HG02840 (cell line): ENCODE measurements at regions not wholly inside any gene's neighbourhood (a gene's known extent, or its start where the extent isn't known, plus 50 kb on each side); places are given as distances from the start of the nearest gene placed in this dataset.
A peak's percentile ranks its signal among the peaks of the same experiment; 100 is the strongest.

Experiments used
- ATAC-seq: cut with Tn5 transposase; IDR thresholded peaks from one replicate; pipeline ENCODE4 v1.9.1; 2021; ENCODE audit warnings: mild to moderate bottlenecking, moderate library complexity, moderate number of reproducible peaks; ENCODE audit not compliant: unreplicated experiment, low FRiP score

- peak; percentile 77 for ATAC-seq
Measured at GRCh38 chr9:91150998-91151717, 210.6 kb downstream of the AUH start.

- ATAC-seq = no peak
Measured at GRCh38 chr9:91151718-91152095, 210.0 kb downstream of the AUH start.

GRCh38 chr9:91154686-91155085, 207.0 kb downstream of the AUH start:
- no peak for ATAC-seq

- no peak for ATAC-seq
Measured at GRCh38 chr9:91155181-91155580, 206.5 kb downstream of the AUH start.

GRCh38 chr9:91155746-91156376, 205.9 kb downstream of the AUH start:
- no peak for ATAC-seq

GRCh38 chr9:91156451-91157234, 205.1 kb downstream of the AUH start:
- ATAC-seq = no peak

- no peak for ATAC-seq
Measured at GRCh38 chr9:91157883-91158282, 203.8 kb downstream of the AUH start.

- no peak for ATAC-seq
Measured at GRCh38 chr9:91158286-91158685, 203.4 kb downstream of the AUH start.

GRCh38 chr9:91158946-91159345, 202.8 kb downstream of the AUH start:
- ATAC-seq = no peak

- no peak for ATAC-seq
Measured at GRCh38 chr9:91159664-91160121, 202.0 kb downstream of the AUH start.

- no peak for ATAC-seq
Measured at GRCh38 chr9:91160181-91160580, 201.5 kb downstream of the AUH start.

- ATAC-seq = no peak
Measured at GRCh38 chr9:91160599-91161464, 200.9 kb downstream of the AUH start.

- no peak for ATAC-seq
Measured at GRCh38 chr9:91161465-91162300, 200.0 kb downstream of the AUH start.

- ATAC-seq = no peak
Measured at GRCh38 chr9:91162311-91162710, 199.4 kb downstream of the AUH start.

GRCh38 chr9:91162784-91163443, 198.8 kb downstream of the AUH start:
- peak; percentile 58 for ATAC-seq

GRCh38 chr9:91163444-91163772, 198.3 kb downstream of the AUH start:
- ATAC-seq = no peak

- ATAC-seq = no peak
Measured at GRCh38 chr9:91163773-91164471, 197.8 kb downstream of the AUH start.
